Common myeloid progenitor, CD34-positive (primary cell): ENCODE measurements at regions not wholly inside any gene's neighbourhood (a gene's known extent, or its start where the extent isn't known, plus 50 kb on each side); places are given as distances from the start of the nearest gene placed in this dataset.

ENCODE experiments used
- CTCF ChIA-PET: fragments of 350-600 bp; sonication (Branson Sonifier 250); formaldehyde crosslinking; loops from one replicate; lab custom pipeline; 2021; ENCODE audit warnings: antibody characterized with exemption; lab: Charles Lee
- POLR2A ChIA-PET: fragments of 350-600 bp; sonication (Branson Sonifier 250); formaldehyde crosslinking; loops from one replicate; lab custom pipeline; 2021; ENCODE audit warnings: antibody characterized with exemption; lab: Charles Lee
- DNase-seq, 3 donors: peaks; one replicate each; pipeline versions ENCODE4 v3.0.0 to v3.0.0-alpha.2; 2013
- H3K27ac ChIP-seq, 2 experiments: 1 replicate in 1 of 2; 2 replicates in 1 of 2; pipeline ENCODE4 v1.7.0; 2013; ENCODE audit warnings: inconsistent platforms in 2 of 2, low read length in 2 of 2, mild to moderate bottlenecking in 2 of 2, low read depth in 1 of 2, moderate library complexity in 1 of 2; ENCODE audit not compliant: severe bottlenecking in 2 of 2, insufficient read depth in 1 of 2, poor library complexity in 1 of 2
- H3K27me3 ChIP-seq, 5 experiments: replicated peaks in 2 of 5; 1 replicate in 3 of 5; 2 replicates in 2 of 5; pipeline versions ENCODE4 v1.6.1 to v1.7.0; 2013; ENCODE audit warnings: low read length in 4 of 5, mild to moderate bottlenecking in 2 of 5, moderate library complexity in 2 of 5, inconsistent platforms in 1 of 5; ENCODE audit not compliant: insufficient read depth in 5 of 5, control insufficient read depth in 4 of 5
- H3K36me3 ChIP-seq, 4 experiments: 1 replicate in 2 of 4; 2 replicates in 2 of 4; pipeline versions ENCODE4 v1.6.1 to v1.7.0; 2013; ENCODE audit warnings: low read length in 3 of 4, control low read depth in 1 of 4, mild to moderate bottlenecking in 1 of 4; ENCODE audit not compliant: control insufficient read depth in 4 of 4, insufficient read depth in 4 of 4
- H3K4me1 ChIP-seq, 4 experiments: 1 replicate in 3 of 4; 2 replicates in 1 of 4; pipeline versions ENCODE4 v1.6.1 to v1.7.1; 2013; ENCODE audit warnings: low read length in 3 of 4, mild to moderate bottlenecking in 3 of 4, control low read depth in 1 of 4, inconsistent platforms in 1 of 4, moderate library complexity in 1 of 4; ENCODE audit not compliant: control insufficient read depth in 4 of 4, insufficient read depth in 4 of 4; ENCODE audit errors: control extremely low read depth in 1 of 4
- H3K4me3 ChIP-seq, 7 experiments: 1 replicate in 4 of 7; 2 replicates in 3 of 7; pipeline versions ENCODE4 v1.5.1 to v1.7.0; 2013; ENCODE audit warnings: mild to moderate bottlenecking in 7 of 7, low read length in 6 of 7, moderate library complexity in 6 of 7, inconsistent platforms in 2 of 7, low read depth in 2 of 7, control low read depth in 1 of 7; ENCODE audit not compliant: insufficient read depth in 4 of 7, control insufficient read depth in 1 of 7; ENCODE audit errors: extremely low read depth in 1 of 7
- H3K9me3 ChIP-seq, 5 experiments: 1 replicate in 4 of 5; 2 replicates in 1 of 5; pipeline versions ENCODE4 v1.6.1 to v1.7.1; 2013; ENCODE audit warnings: low read length in 4 of 5, mild to moderate bottlenecking in 2 of 5, inconsistent platforms in 1 of 5, low read depth in 1 of 5, moderate library complexity in 1 of 5; ENCODE audit not compliant: control insufficient read depth in 4 of 5, insufficient read depth in 2 of 5; ENCODE audit errors: control extremely low read depth in 1 of 5
- WGBS: methylation state at CpG from one replicate; pipeline ENCODE4 v1.1.5; 2013; ENCODE audit not compliant: insufficient coverage; 5-methylcytosine and 5-hydroxymethylcytosine counted together

DNA sequence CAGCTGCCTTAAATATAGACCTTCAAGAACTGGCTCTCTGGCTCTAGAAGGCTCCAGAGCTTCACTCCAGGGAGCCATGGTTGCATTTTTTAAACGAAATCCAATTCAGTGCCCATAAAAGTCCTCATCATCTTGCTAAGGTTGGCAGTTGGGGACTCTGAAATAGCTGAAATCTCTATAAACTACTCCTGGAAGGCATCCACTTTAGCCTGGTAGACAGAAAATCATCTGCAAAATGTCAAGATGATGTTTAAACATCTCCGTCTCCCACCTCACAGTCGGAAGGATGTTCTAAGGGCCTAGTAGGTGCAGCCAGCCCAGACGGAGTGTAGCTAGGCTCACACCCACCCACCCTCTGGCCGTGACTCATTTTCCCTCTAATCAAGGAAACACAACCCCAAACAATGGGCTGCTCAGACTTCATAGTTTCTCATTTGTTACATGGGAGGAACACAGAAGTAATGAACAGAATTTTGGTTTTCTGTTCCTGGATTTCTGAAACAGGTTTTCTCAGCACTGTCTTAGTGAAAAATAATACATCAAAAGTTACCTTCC lies 235.4 kb upstream of the KAZN start:
- Histone ChIP-seq H3K4me1 (peaks cover 0 to 5% (median 0%) of the 10 kb centered on the region in 4 experiments), H3K9me3 (peaks cover 0 to 6% (median 0%) of the 10 kb centered on the region in 5 experiments), H3K36me3 (no peaks in the 10 kb centered on the region), H3K4me3 (no peak overlapping the region), H3K27ac (no peak overlapping the region), H3K27me3 (peaks cover 0 to 20% (median 0%) of the 10 kb centered on the region in 5 experiments)
- POLR2A ChIA-PET = no interaction called here
- CTCF ChIA-PET = no interaction called here
- no peak for DNase-seq
- WGBS = 58% methylated on average over 3 of the region's 5 CpGs

- POLR2A ChIA-PET = no interaction called here
- CTCF ChIA-PET = no interaction called here
These were observed 234.6 kb upstream of the KAZN start for GRCh38 chr1:14363707-14364413.

DNA sequence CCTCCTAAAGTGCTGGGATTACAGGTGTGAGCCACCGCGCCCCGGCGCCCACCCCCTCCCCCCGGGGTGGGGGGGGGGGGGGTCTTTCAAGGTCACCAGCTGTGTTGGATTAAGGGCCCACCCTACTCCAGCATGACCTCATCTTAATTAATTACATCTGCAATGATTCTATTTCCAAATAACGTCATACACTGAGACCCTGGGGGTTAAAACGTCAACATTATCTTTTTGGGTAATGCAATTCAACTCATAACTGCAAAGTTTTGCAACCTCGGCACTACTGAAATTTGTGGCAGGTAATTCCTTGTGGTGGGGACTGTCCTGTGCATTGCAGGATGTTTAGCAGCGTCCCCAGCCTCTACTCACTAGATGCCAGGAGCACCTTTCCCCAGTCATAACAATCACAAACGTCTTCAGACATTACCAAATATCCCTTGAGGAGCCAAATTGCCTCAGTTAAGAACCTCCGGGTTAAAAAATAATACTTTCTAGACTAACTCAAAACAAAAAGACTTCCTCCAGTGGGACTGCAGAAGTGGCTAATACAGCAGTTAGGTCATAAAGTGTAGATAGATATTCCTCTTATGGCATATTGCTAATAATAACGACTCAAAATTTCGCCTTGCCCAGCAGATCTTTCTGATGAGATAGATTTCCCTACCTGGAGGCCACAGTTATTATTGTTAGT lies 233.0 kb upstream of the KAZN start:
- Histone ChIP-seq H3K36me3 (no peaks in the 10 kb centered on the region), H3K4me3 (no peak overlapping the region), H3K27me3 (peaks cover 0 to 24% (median 0%) of the 10 kb centered on the region in 5 experiments), H3K27ac (no peak overlapping the region), H3K4me1 (peaks cover 0 to 14% (median 0%) of the 10 kb centered on the region in 4 experiments), H3K9me3 (peaks cover 0 to 6% (median 0%) of the 10 kb centered on the region in 5 experiments)
- DNase-seq = no peak
- ChIA-PET POLR2A (no interaction called here), CTCF (no interaction called here)
- 90% methylated on average over 3 of the region's 13 CpGs for WGBS

More at GRCh38 chr1:14363707-14364413, 234.6 kb upstream of the KAZN start:
- H3K4me3 ChIP-seq = no peak overlapping the region
- DNase-seq = no peak
- H3K27me3 ChIP-seq = peaks cover 0 to 21% (median 0%) of the 10 kb centered on the region in 5 experiments
- 92% methylated on average over 2 of the region's 11 CpGs for WGBS
- H3K36me3 ChIP-seq = no peaks in the 10 kb centered on the region
- H3K9me3 ChIP-seq = peaks cover 0 to 6% (median 0%) of the 10 kb centered on the region in 5 experiments
- H3K27ac ChIP-seq = no peak overlapping the region
- H3K4me1 ChIP-seq = peaks cover 0 to 5% (median 0%) of the 10 kb centered on the region in 4 experiments

DNA sequence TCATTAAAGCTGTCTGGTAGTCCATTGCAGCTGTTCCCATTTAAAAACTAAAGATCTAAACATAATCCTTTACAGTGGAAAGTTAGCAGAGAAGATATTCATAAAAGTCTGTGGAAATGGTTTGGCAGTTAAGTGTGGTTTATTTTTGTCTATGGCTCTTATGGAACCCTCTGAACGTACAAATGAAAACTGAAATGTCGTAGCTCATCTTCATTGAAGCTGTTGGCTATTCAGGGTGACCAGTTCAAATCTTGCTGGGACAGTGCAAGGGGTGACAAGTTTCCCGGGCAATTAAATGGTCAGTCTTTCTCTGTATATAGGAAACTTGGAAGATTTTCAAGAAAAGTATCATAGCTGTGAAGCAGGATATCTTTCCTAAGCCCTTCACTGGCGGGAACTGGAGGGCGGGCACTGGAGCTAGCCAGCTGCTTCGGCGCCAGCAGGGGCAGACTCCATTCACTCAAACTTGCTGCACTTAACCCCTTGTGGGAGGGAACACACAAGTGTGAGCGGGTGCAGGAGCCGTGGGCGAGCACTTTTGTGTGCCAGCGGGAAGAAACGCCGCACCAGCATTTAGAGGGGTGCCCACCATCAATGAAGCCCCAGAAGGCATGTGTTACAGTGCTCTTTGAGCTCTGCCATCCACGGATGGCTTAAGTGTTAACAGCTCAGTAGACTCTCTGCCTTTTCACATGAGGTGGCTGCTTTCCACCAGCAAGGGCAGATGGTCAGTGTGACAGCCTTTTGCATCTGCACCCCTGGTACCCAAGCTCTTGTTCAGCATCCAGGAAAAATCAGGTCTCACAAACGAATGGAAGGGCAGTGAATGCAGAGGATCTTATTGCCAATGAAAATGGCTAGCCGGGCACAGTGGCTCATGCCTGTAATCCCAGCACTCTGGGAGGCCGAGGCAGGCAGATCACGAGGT lies 232.1 kb upstream of the KAZN start:
- no peak overlapping the region for H3K27ac ChIP-seq
- H3K4me1 ChIP-seq = peaks cover 0 to 9% (median 0%) of the 10 kb centered on the region in 4 experiments
- peaks cover 0 to 6% (median 0%) of the 10 kb centered on the region in 5 experiments for H3K9me3 ChIP-seq

GRCh38 chr1:14367451-14367850 lies 231.0 kb upstream of the KAZN start:
- Histone ChIP-seq H3K4me1 (peaks cover 0 to 9% (median 0%) of the 10 kb centered on the region in 4 experiments), H3K27me3 (peaks cover 0 to 28% (median 0%) of the 10 kb centered on the region in 5 experiments), H3K36me3 (no peaks in the 10 kb centered on the region), H3K4me3 (no peak overlapping the region), H3K27ac (no peak overlapping the region), H3K9me3 (no peaks in the 10 kb centered on the region)
- DNase-seq = no peak
- WGBS = 88% methylated on average over 4 of the region's 5 CpGs
- CTCF ChIA-PET = no interaction called here
- POLR2A ChIA-PET = no interaction called here

More for the DNA sequence above, 232.1 kb upstream of the KAZN start:
- H3K27me3 ChIP-seq = peaks cover 0 to 28% (median 0%) of the 10 kb centered on the region in 5 experiments
- no peak for DNase-seq
- WGBS = 46% methylated on average over 18 of the region's 18 CpGs
- no peak overlapping the region for H3K4me3 ChIP-seq
- no peaks in the 10 kb centered on the region for H3K36me3 ChIP-seq
- ChIA-PET POLR2A (no interaction called here), CTCF (no interaction called here)

GRCh38 chr1:14369526-14370213 lies 228.8 kb upstream of the KAZN start:
- DNase-seq = no peak
- ChIA-PET CTCF (interaction anchor here (0.5 kb wide), 1 partner anchor 825 kb away, joined by 3 read pairs; no protein-coding TSS in a partner anchor), POLR2A (no interaction called here)
- Histone ChIP-seq H3K4me1 (peaks cover 0 to 9% (median 0%) of the 10 kb centered on the region in 4 experiments), H3K9me3 (no peaks in the 10 kb centered on the region), H3K27ac (no peak overlapping the region), H3K36me3 (no peaks in the 10 kb centered on the region), H3K27me3 (peaks cover 0 to 28% (median 0%) of the 10 kb centered on the region in 5 experiments), H3K4me3 (no peak overlapping the region)
- 26% methylated on average over 4 of the region's 5 CpGs for WGBS
